ENCODE measurements at regions not wholly inside any gene's neighbourhood (a gene's known extent, or its start where the extent isn't known, plus 50 kb on each side); places are given as distances from the start of the nearest gene placed in this dataset.

GRCh38 chr9:16025627-16026026 is 472.8 kb downstream of the CCDC171 start:
- Mint-ChIP-seq H3K4me3 (no peak overlapping the region), H3K27ac (no peak overlapping the region), H3K4me1 (no peaks in the 10 kb centered on the region), H3K27me3 (no peaks in the 10 kb centered on the region), H3K9me3 (peaks cover 0 to 16% (median 5%) of the 10 kb centered on the region in 8 donors), H3K36me3 (no peaks in the 10 kb centered on the region)
- Histone ChIP-seq H3K4me1 (ENCODE audit: insufficient read depth, low read length) (no peaks in the 10 kb centered on the region), H3K36me3 (ENCODE audit: insufficient read depth, low read length) (no peaks in the 10 kb centered on the region), H3K27ac (ENCODE audit: low read depth, low read length) (no peak overlapping the region), H3K4me3 (ENCODE audit: low read length in 2 of 2) (no peak overlapping the region), H3K9me3 (ENCODE audit: control insufficient read depth in 1 of 2, low read length in 2 of 2) (no peaks in the 10 kb centered on the region), H3K27me3 (ENCODE audit: insufficient read depth, low read length) (no peaks in the 10 kb centered on the region)
- intact Hi-C loops (cut with micrococcal nuclease): no loop called here
- DNase-seq: no peak
- ChIA-PET CTCF (ENCODE audit: partially characterized antibody) (no interaction called here), POLR2A (ENCODE audit: partially characterized antibody) (no interaction called here)

GRCh38 chr9:16026886-16027285 is 474.0 kb downstream of the CCDC171 start:
- intact Hi-C loops (cut with micrococcal nuclease): no loop called here
- Histone ChIP-seq H3K4me1 (ENCODE audit: insufficient read depth, low read length) (no peaks in the 10 kb centered on the region), H3K9me3 (ENCODE audit: control insufficient read depth in 1 of 2, low read length in 2 of 2) (no peaks in the 10 kb centered on the region), H3K36me3 (ENCODE audit: insufficient read depth, low read length) (no peaks in the 10 kb centered on the region), H3K27ac (ENCODE audit: low read depth, low read length) (no peak overlapping the region), H3K4me3 (ENCODE audit: low read length in 2 of 2) (no peak overlapping the region), H3K27me3 (ENCODE audit: insufficient read depth, low read length) (no peaks in the 10 kb centered on the region)
- peaks cover 0 to 16% (median 5%) of the 10 kb centered on the region in 8 donors for H3K9me3 Mint-ChIP-seq
- ChIA-PET CTCF (ENCODE audit: partially characterized antibody) (no interaction called here), POLR2A (ENCODE audit: partially characterized antibody) (no interaction called here)
- H3K4me1 Mint-ChIP-seq: no peaks in the 10 kb centered on the region
- no peak for DNase-seq
- H3K27ac Mint-ChIP-seq: no peak overlapping the region
- no peaks in the 10 kb centered on the region for H3K36me3 Mint-ChIP-seq
- H3K27me3 Mint-ChIP-seq: no peaks in the 10 kb centered on the region
- H3K4me3 Mint-ChIP-seq: no peak overlapping the region

- H3K4me3 ChIP-seq (ENCODE audit: low read length in 2 of 2): no peak overlapping the region
- POLR2A ChIA-PET (ENCODE audit: partially characterized antibody): no interaction called here
- no peaks in the 10 kb centered on the region for H3K4me1 ChIP-seq (ENCODE audit: insufficient read depth, low read length)
- no peaks in the 10 kb centered on the region for H3K9me3 ChIP-seq (ENCODE audit: control insufficient read depth in 1 of 2, low read length in 2 of 2)
- H3K27me3 ChIP-seq (ENCODE audit: insufficient read depth, low read length): no peaks in the 10 kb centered on the region
- H3K36me3 ChIP-seq (ENCODE audit: insufficient read depth, low read length): no peaks in the 10 kb centered on the region
- Mint-ChIP-seq H3K36me3 (no peaks in the 10 kb centered on the region), H3K27me3 (no peaks in the 10 kb centered on the region), H3K9me3 (peaks cover 0 to 11% (median 5%) of the 10 kb centered on the region in 8 donors), H3K4me3 (no peak overlapping the region), H3K4me1 (no peaks in the 10 kb centered on the region), H3K27ac (no peak overlapping the region)
- no peak for DNase-seq
- H3K27ac ChIP-seq (ENCODE audit: low read depth, low read length): no peak overlapping the region
- intact Hi-C loops (cut with micrococcal nuclease): no loop called here
- CTCF ChIA-PET (ENCODE audit: partially characterized antibody): no interaction called here
These were observed 475.7 kb downstream of the CCDC171 start for GRCh38 chr9:16028548-16028947.

GRCh38 chr9:16029046-16029615 is 476.3 kb downstream of the CCDC171 start:
- Mint-ChIP-seq H3K9me3 (peaks cover 0 to 11% (median 5%) of the 10 kb centered on the region in 8 donors), H3K4me1 (no peaks in the 10 kb centered on the region), H3K36me3 (no peaks in the 10 kb centered on the region), H3K27me3 (no peaks in the 10 kb centered on the region), H3K27ac (no peak overlapping the region), H3K4me3 (no peak overlapping the region)
- Histone ChIP-seq H3K9me3 (ENCODE audit: control insufficient read depth in 1 of 2, low read length in 2 of 2) (no peaks in the 10 kb centered on the region), H3K36me3 (ENCODE audit: insufficient read depth, low read length) (no peaks in the 10 kb centered on the region), H3K27me3 (ENCODE audit: insufficient read depth, low read length) (no peaks in the 10 kb centered on the region), H3K27ac (ENCODE audit: low read depth, low read length) (no peak overlapping the region), H3K4me3 (ENCODE audit: low read length in 2 of 2) (no peak overlapping the region), H3K4me1 (ENCODE audit: insufficient read depth, low read length) (no peaks in the 10 kb centered on the region)
- no peak for DNase-seq
- ChIA-PET CTCF (ENCODE audit: partially characterized antibody) (no interaction called here), POLR2A (ENCODE audit: partially characterized antibody) (no interaction called here)
- intact Hi-C loops (cut with micrococcal nuclease): no loop called here

- no peaks in the 10 kb centered on the region for H3K4me1 Mint-ChIP-seq
- H3K4me3 Mint-ChIP-seq: no peak overlapping the region
- intact Hi-C loops (cut with micrococcal nuclease): no loop called here
- POLR2A ChIA-PET (ENCODE audit: partially characterized antibody): no interaction called here
- no peak overlapping the region for H3K4me3 ChIP-seq (ENCODE audit: low read length in 2 of 2)
- no peaks in the 10 kb centered on the region for H3K9me3 ChIP-seq (ENCODE audit: control insufficient read depth in 1 of 2, low read length in 2 of 2)
- DNase-seq: no peak
- no peaks in the 10 kb centered on the region for H3K4me1 ChIP-seq (ENCODE audit: insufficient read depth, low read length)
- CTCF ChIA-PET (ENCODE audit: partially characterized antibody): no interaction called here
- no peaks in the 10 kb centered on the region for H3K27me3 ChIP-seq (ENCODE audit: insufficient read depth, low read length)
- peaks cover 0 to 11% (median 5%) of the 10 kb centered on the region in 8 donors for H3K9me3 Mint-ChIP-seq
- H3K27ac Mint-ChIP-seq: no peak overlapping the region
- no peaks in the 10 kb centered on the region for H3K36me3 ChIP-seq (ENCODE audit: insufficient read depth, low read length)
- H3K27me3 Mint-ChIP-seq: no peaks in the 10 kb centered on the region
- H3K36me3 Mint-ChIP-seq: no peaks in the 10 kb centered on the region
- H3K27ac ChIP-seq (ENCODE audit: low read depth, low read length): no peak overlapping the region
These were observed 477.0 kb downstream of the CCDC171 start for GRCh38 chr9:16029796-16030363.

- H3K27me3 Mint-ChIP-seq: no peaks in the 10 kb centered on the region
- H3K36me3 Mint-ChIP-seq: no peaks in the 10 kb centered on the region
- ChIA-PET POLR2A (ENCODE audit: partially characterized antibody) (no interaction called here), CTCF (ENCODE audit: partially characterized antibody) (no interaction called here)
- no peak overlapping the region for H3K27ac Mint-ChIP-seq
- intact Hi-C loops (cut with micrococcal nuclease): no loop called here
- no peak overlapping the region for H3K27ac ChIP-seq (ENCODE audit: low read depth, low read length)
- no peaks in the 10 kb centered on the region for H3K4me1 Mint-ChIP-seq
- no peaks in the 10 kb centered on the region for H3K4me1 ChIP-seq (ENCODE audit: insufficient read depth, low read length)
- H3K4me3 ChIP-seq (ENCODE audit: low read length in 2 of 2): no peak overlapping the region
- H3K9me3 Mint-ChIP-seq: peaks cover 0 to 11% (median 4%) of the 10 kb centered on the region in 8 donors
- DNase-seq: no peak
- H3K4me3 Mint-ChIP-seq: no peak overlapping the region
- H3K9me3 ChIP-seq (ENCODE audit: control insufficient read depth in 1 of 2, low read length in 2 of 2): no peaks in the 10 kb centered on the region
- H3K36me3 ChIP-seq (ENCODE audit: insufficient read depth, low read length): no peaks in the 10 kb centered on the region
- no peaks in the 10 kb centered on the region for H3K27me3 ChIP-seq (ENCODE audit: insufficient read depth, low read length)
These were observed 477.8 kb downstream of the CCDC171 start for GRCh38 chr9:16030528-16031185.

GRCh38 chr9:16031486-16031885 is 478.6 kb downstream of the CCDC171 start:
- ChIA-PET CTCF (ENCODE audit: partially characterized antibody) (no interaction called here), POLR2A (ENCODE audit: partially characterized antibody) (no interaction called here)
- H3K27ac ChIP-seq (ENCODE audit: low read depth, low read length): no peak overlapping the region
- H3K36me3 ChIP-seq (ENCODE audit: insufficient read depth, low read length): no peaks in the 10 kb centered on the region
- Mint-ChIP-seq H3K9me3 (peaks cover 0 to 11% (median 5%) of the 10 kb centered on the region in 8 donors), H3K27ac (no peak overlapping the region), H3K4me3 (no peak overlapping the region), H3K36me3 (no peaks in the 10 kb centered on the region), H3K27me3 (no peaks in the 10 kb centered on the region), H3K4me1 (no peaks in the 10 kb centered on the region)
- H3K9me3 ChIP-seq (ENCODE audit: control insufficient read depth in 1 of 2, low read length in 2 of 2): no peaks in the 10 kb centered on the region
- intact Hi-C loops (cut with micrococcal nuclease): no loop called here
- no peaks in the 10 kb centered on the region for H3K4me1 ChIP-seq (ENCODE audit: insufficient read depth, low read length)
- no peaks in the 10 kb centered on the region for H3K27me3 ChIP-seq (ENCODE audit: insufficient read depth, low read length)
- H3K4me3 ChIP-seq (ENCODE audit: low read length in 2 of 2): no peak overlapping the region
- no peak for DNase-seq
